ENCODE measurements at regions not wholly inside any gene's neighbourhood (a gene's known extent, or its start where the extent isn't known, plus 50 kb on each side); places are given as distances from the start of the nearest gene placed in this dataset.

- FAIRE-seq = no peak
- 9% methylated on average over 2 of the region's 2 CpGs for WGBS (ENCODE audit: missing lambda C conversion rate)
- Histone ChIP-seq H3K4me2 (no peak overlapping the region), H3K27ac (no peak overlapping the region), H3K4me1 (no peaks in the 10 kb centered on the region), H3K9me3 (no peaks in the 10 kb centered on the region), H3K4me3 (no peak overlapping the region)
- no peak for TF ChIP-seq FOXS1 (CRISPR knock-in tag; IDR thresholded peaks at IDR 0.05)
- TF ChIP-seq POLR2A (IDR thresholded peaks at IDR 0.05; ENCODE audit: low read length) = no peak
- no peak for TF ChIP-seq MAX (IDR thresholded peaks at IDR 0.05)
- no peak for TF ChIP-seq ELK1 (IDR thresholded peaks at IDR 0.05; ENCODE audit: low read depth, low read length)
- no peak for TF ChIP-seq NFE2L2 (conservative IDR thresholded peaks at IDR 0.05; ENCODE audit: low read length)
- TF ChIP-seq CTCF (IDR thresholded peaks at IDR 0.05) = no peak
- TF ChIP-seq SREBF2 (IDR thresholded peaks at IDR 0.05) = no peak
- no peak for TF ChIP-seq HDAC2 (IDR thresholded peaks at IDR 0.05)
- no peak for TF ChIP-seq BCL3 (IDR thresholded peaks at IDR 0.05)
- TF ChIP-seq NPAS2 (CRISPR knock-in tag; IDR thresholded peaks at IDR 0.05; ENCODE audit: borderline replicate concordance) = no peak
- no peak for TF ChIP-seq ATOH8 (CRISPR knock-in tag; IDR thresholded peaks at IDR 0.05; ENCODE audit: low read depth)
- no peak for TF ChIP-seq HES2 (IDR thresholded peaks at IDR 0.05)
- ChIA-PET POLR2A (no interaction called here), CTCF (no interaction called here)
- DNase-seq (ENCODE audit: low read depth in 1 of 2, low spot score in 1 of 2) = no peak
- ATAC-seq = no peak
These were observed 1304.6 kb downstream of the EPHA7 start for GRCh38 chr6:92114797-92115196.

GRCh38 chr6:92114091-92114675 lies 1305.2 kb downstream of the EPHA7 start:
- Histone ChIP-seq H3K27ac (no peak overlapping the region), H3K4me2 (no peak overlapping the region), H3K9me3 (no peaks in the 10 kb centered on the region), H3K4me3 (no peak overlapping the region), H3K4me1 (no peaks in the 10 kb centered on the region)
- FAIRE-seq (no peak), ATAC-seq (no peak), DNase-seq (ENCODE audit: low read depth in 1 of 2, low spot score in 1 of 2) (no peak)
- ChIA-PET POLR2A (no interaction called here), CTCF (no interaction called here)
- no peak for TF ChIP-seq CEBPB (IDR thresholded peaks at IDR 0.05)
- TF ChIP-seq HDAC2 (IDR thresholded peaks at IDR 0.05) = no peak
- no peak for TF ChIP-seq MAX (IDR thresholded peaks at IDR 0.05)
- no peak for TF ChIP-seq SREBF2 (IDR thresholded peaks at IDR 0.05)
- no peak for TF ChIP-seq TFCP2L1 (CRISPR knock-in tag; IDR thresholded peaks at IDR 0.05)
- TF ChIP-seq CBX8 (IDR thresholded peaks at IDR 0.05) = no peak
- TF ChIP-seq BCL3 (IDR thresholded peaks at IDR 0.05) = no peak
- TF ChIP-seq EP300 (IDR thresholded peaks at IDR 0.05) = no peak
- no peak for TF ChIP-seq RFX5 (IDR thresholded peaks at IDR 0.05)
- TF ChIP-seq NR3C1 (IDR thresholded peaks at IDR 0.05) = no peak
- no peak for TF ChIP-seq HOXA7 (CRISPR knock-in tag; IDR thresholded peaks at IDR 0.05)
- TF ChIP-seq JUN (IDR thresholded peaks at IDR 0.05) = no peak
- no peak for TF ChIP-seq MAFK (IDR thresholded peaks at IDR 0.05; ENCODE audit: partially characterized antibody)
- TF ChIP-seq ESRRA (IDR thresholded peaks at IDR 0.05; ENCODE audit: borderline replicate concordance, low read length) = no peak
- 0% methylated on average over 1 of the region's 1 CpG for WGBS (ENCODE audit: missing lambda C conversion rate)
